ENCODE measurements at regions not wholly inside any gene's neighbourhood (a gene's known extent, or its start where the extent isn't known, plus 50 kb on each side); places are given as distances from the start of the nearest gene placed in this dataset.

- H3K79me2 ChIP-seq (ENCODE audit: low read depth) = no peaks in the 10 kb centered on the region
- Mint-ChIP-seq H3K27ac (no peak overlapping the region), H3K27me3 (ENCODE audit: insufficient read depth, low read depth) (peaks cover 7% of the 10 kb centered on the region), H3K4me1 (peaks cover 5% of the 10 kb centered on the region), H3K36me3 (no peaks in the 10 kb centered on the region), H3K4me3 (no peak overlapping the region), H3K9me3 (peaks cover 2% of the 10 kb centered on the region)
- no peak overlapping the region for H2AFZ ChIP-seq (replicated peaks)
- H3K9me3 ChIP-seq (ENCODE audit: low read depth) = no peaks in the 10 kb centered on the region
- H3K4me2 ChIP-seq = no peak overlapping the region
- no peak overlapping the region for H3K4me3 ChIP-seq
- TF ChIP-seq CTCF (IDR thresholded peaks at IDR 0.05) = no peak
- no peak for TF ChIP-seq EZH2 (IDR thresholded peaks at IDR 0.05)
- TF ChIP-seq EZH2phosphoT487 (IDR thresholded peaks at IDR 0.05) = no peak
- no peak for DNase-seq (ENCODE audit: low spot score)
- no peak overlapping the region for H3K9ac ChIP-seq
- no peaks in the 10 kb centered on the region for H3F3A ChIP-seq (ENCODE audit: low read depth)
- no peak overlapping the region for H3K27ac ChIP-seq
- H3K36me3 ChIP-seq = no peaks in the 10 kb centered on the region
- H3K27me3 ChIP-seq = no peaks in the 10 kb centered on the region
- H4K20me1 ChIP-seq (ENCODE audit: low read depth) = no peaks in the 10 kb centered on the region
- H3K4me1 ChIP-seq = no peaks in the 10 kb centered on the region
These were observed 430.9 kb downstream of the IRX2 start for GRCh38 chr5:2320611-2321010.

- H3K27ac ChIP-seq = no peak overlapping the region
- H3K9me3 ChIP-seq (ENCODE audit: low read depth) = no peaks in the 10 kb centered on the region
- H3K9ac ChIP-seq = no peak overlapping the region
- H3K4me1 ChIP-seq = no peaks in the 10 kb centered on the region
- H4K20me1 ChIP-seq (ENCODE audit: low read depth) = no peaks in the 10 kb centered on the region
- H2AFZ ChIP-seq (replicated peaks) = no peak overlapping the region
- H3K4me3 ChIP-seq = no peak overlapping the region
- TF ChIP-seq EZH2 (IDR thresholded peaks at IDR 0.05) (no peak), EZH2phosphoT487 (IDR thresholded peaks at IDR 0.05) (no peak), CTCF (IDR thresholded peaks at IDR 0.05) (no peak)
- Mint-ChIP-seq H3K4me3 (no peak overlapping the region), H3K36me3 (no peaks in the 10 kb centered on the region), H3K27me3 (ENCODE audit: insufficient read depth, low read depth) (peaks cover 4% of the 10 kb centered on the region), H3K4me1 (no peaks in the 10 kb centered on the region), H3K27ac (no peak overlapping the region), H3K9me3 (peaks cover 14% of the 10 kb centered on the region)
- no peaks in the 10 kb centered on the region for H3F3A ChIP-seq (ENCODE audit: low read depth)
- H3K4me2 ChIP-seq = no peak overlapping the region
- DNase-seq (ENCODE audit: low spot score) = no peak
- no peaks in the 10 kb centered on the region for H3K79me2 ChIP-seq (ENCODE audit: low read depth)
- H3K27me3 ChIP-seq = no peaks in the 10 kb centered on the region
- H3K36me3 ChIP-seq = no peaks in the 10 kb centered on the region
These were observed 433.9 kb downstream of the IRX2 start for GRCh38 chr5:2317540-2317939.

DNA sequence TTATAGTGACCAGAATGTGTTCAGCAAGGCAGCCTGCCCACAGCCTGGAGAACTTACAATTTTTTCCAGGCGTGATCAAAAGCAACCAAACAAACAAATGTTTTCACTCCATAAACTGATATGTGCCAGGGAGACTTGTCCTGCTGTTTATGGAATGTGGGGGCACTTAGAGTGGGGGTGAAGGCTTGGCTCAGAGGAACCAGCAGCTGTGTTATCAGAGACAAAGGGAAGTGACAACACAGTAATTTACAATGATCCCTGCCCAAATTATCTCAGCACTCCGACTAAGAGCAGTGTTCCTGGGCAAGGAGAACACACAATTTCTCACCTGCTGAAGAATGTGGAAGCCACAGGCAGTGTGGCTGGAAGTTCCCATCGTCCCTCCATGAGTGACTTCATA, 429.1 kb upstream of the IRX4 start:
- DNase-seq (ENCODE audit: low spot score) = no peak
- Mint-ChIP-seq H3K36me3 (no peaks in the 10 kb centered on the region), H3K4me1 (peaks cover 15% of the 10 kb centered on the region), H3K27ac (no peak overlapping the region), H3K9me3 (peaks cover 18% of the 10 kb centered on the region), H3K4me3 (peak overlapping the region; percentile 38), H3K27me3 (ENCODE audit: insufficient read depth, low read depth) (peaks cover 3% of the 10 kb centered on the region)
- Histone ChIP-seq H3K4me3 (no peak overlapping the region), H3K4me2 (no peak overlapping the region), H3K36me3 (no peaks in the 10 kb centered on the region), H3K27me3 (no peaks in the 10 kb centered on the region), H3K9me3 (ENCODE audit: low read depth) (no peaks in the 10 kb centered on the region), H3K79me2 (ENCODE audit: low read depth) (no peaks in the 10 kb centered on the region), H2AFZ (replicated peaks) (peak overlapping the region; percentile 48), H3K4me1 (no peaks in the 10 kb centered on the region), H4K20me1 (ENCODE audit: low read depth) (no peaks in the 10 kb centered on the region), H3K27ac (no peak overlapping the region), H3F3A (ENCODE audit: low read depth) (no peaks in the 10 kb centered on the region), H3K9ac (no peak overlapping the region)
- no peak for TF ChIP-seq CTCF (IDR thresholded peaks at IDR 0.05)
- no peak for TF ChIP-seq EZH2phosphoT487 (IDR thresholded peaks at IDR 0.05)
- no peak for TF ChIP-seq EZH2 (IDR thresholded peaks at IDR 0.05)

All from neural progenitor cell (in vitro differentiated cells).